ENCODE measurements at regions not wholly inside any gene's neighbourhood (a gene's known extent, or its start where the extent isn't known, plus 50 kb on each side); places are given as distances from the start of the nearest gene placed in this dataset.

DNA sequence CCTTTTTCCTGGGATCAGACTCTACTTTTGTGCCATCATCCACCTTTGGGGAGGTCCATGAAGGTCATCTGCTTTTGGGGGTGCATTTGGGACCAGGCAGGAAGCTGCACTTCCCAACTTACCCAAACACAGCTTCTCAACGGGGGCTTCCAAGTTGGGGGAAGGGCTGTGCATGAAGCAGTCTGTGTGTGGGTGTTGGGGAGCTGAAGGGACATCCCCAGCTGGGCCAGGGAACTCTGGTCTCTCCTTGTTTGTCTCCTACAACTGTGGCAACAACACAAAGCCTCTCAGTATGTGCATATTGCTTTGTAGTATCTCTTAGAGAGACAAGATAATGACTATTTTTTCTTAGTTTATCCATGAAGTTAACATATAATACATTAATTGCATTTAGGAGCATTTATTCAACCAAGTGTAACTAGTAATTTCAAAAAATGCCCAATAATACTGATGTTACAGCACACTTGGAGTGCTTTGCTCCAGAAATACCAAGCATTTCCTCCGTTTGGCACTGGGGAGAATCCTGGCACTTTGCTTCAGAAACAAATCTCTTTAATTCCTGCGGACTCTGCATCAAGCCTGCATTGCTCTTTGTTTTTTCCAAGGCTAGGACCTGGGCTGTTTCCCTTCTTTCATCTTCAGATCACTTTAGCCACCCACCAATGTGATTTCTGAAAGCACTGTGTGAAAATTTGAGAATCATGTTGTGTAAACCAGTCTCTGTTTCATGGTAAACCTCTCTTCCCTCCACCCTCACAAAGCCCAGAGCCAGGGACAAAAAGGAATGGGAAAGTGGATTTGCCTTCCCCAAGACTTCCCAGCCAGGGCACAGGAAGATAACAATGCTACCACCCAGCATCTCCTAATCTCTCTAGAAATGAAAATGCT lies 126.2 kb upstream of the PFN2 start:
- Histone ChIP-seq H3K4me1 (ENCODE audit: control insufficient read depth in 1 of 2, insufficient read depth in 2 of 2, low read length in 2 of 2) (peaks cover 0 to 7% of the 10 kb centered on the region in 2 donors), H3K27ac (ENCODE audit: low read length) (no peak overlapping the region), H3K9me3 (ENCODE audit: control insufficient read depth in 1 of 2, low read length in 2 of 2) (peaks cover 0 to 3% of the 10 kb centered on the region in 2 donors), H3K36me3 (ENCODE audit: control insufficient read depth in 1 of 2, insufficient read depth in 2 of 2, low read length in 2 of 2) (no peaks in the 10 kb centered on the region), H3K27me3 (ENCODE audit: low read depth, low read length) (no peaks in the 10 kb centered on the region), H3K4me3 (ENCODE audit: low read depth in 1 of 2, low read length in 2 of 2) (no peak overlapping the region)

- no peaks in the 10 kb centered on the region for H3K36me3 ChIP-seq (ENCODE audit: control insufficient read depth in 1 of 2, insufficient read depth in 2 of 2, low read length in 2 of 2)
- H3K27ac ChIP-seq (ENCODE audit: low read length) = no peak overlapping the region
- H3K4me1 ChIP-seq (ENCODE audit: control insufficient read depth in 1 of 2, insufficient read depth in 2 of 2, low read length in 2 of 2) = peaks cover 0 to 7% of the 10 kb centered on the region in 2 donors
- H3K4me3 ChIP-seq (ENCODE audit: low read depth in 1 of 2, low read length in 2 of 2) = no peak overlapping the region
- no peaks in the 10 kb centered on the region for H3K9me3 ChIP-seq (ENCODE audit: control insufficient read depth in 1 of 2, low read length in 2 of 2)
- H3K27me3 ChIP-seq (ENCODE audit: low read depth, low read length) = no peaks in the 10 kb centered on the region
These were observed 123.6 kb upstream of the PFN2 start for GRCh38 chr3:150094150-150094933.

DNA sequence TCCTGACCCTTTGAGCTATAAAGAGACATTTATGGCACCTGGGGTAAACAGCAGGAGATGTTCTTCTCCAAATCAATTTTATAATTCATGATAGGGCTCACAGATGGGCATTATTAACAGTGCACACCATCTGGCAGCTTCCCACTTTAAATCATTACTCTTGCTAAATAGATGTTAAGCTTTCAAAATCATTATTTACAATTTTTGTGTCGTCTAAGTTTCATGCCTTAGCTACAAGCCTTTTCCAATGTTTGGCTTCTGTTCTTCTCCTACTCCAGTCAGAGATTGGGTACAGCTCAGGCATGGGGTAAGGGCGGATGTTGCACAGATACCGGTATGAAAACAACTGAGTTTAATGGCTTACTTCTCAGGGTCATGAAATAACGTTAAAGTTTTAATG lies 120.9 kb upstream of the PFN2 start:
- no peak overlapping the region for H3K4me3 ChIP-seq (ENCODE audit: low read depth in 1 of 2, low read length in 2 of 2)
- H3K9me3 ChIP-seq (ENCODE audit: control insufficient read depth in 1 of 2, low read length in 2 of 2) = no peaks in the 10 kb centered on the region
- H3K36me3 ChIP-seq (ENCODE audit: control insufficient read depth in 1 of 2, insufficient read depth in 2 of 2, low read length in 2 of 2) = no peaks in the 10 kb centered on the region
- H3K27me3 ChIP-seq (ENCODE audit: low read depth, low read length) = no peaks in the 10 kb centered on the region
- no peak overlapping the region for H3K27ac ChIP-seq (ENCODE audit: low read length)
- peaks cover 0 to 2% of the 10 kb centered on the region in 2 donors for H3K4me1 ChIP-seq (ENCODE audit: control insufficient read depth in 1 of 2, insufficient read depth in 2 of 2, low read length in 2 of 2)

GRCh38 chr3:150090877-150091276 lies 120.2 kb upstream of the PFN2 start:
- Histone ChIP-seq H3K4me1 (ENCODE audit: control insufficient read depth in 1 of 2, insufficient read depth in 2 of 2, low read length in 2 of 2) (no peaks in the 10 kb centered on the region), H3K9me3 (ENCODE audit: control insufficient read depth in 1 of 2, low read length in 2 of 2) (no peaks in the 10 kb centered on the region), H3K36me3 (ENCODE audit: control insufficient read depth in 1 of 2, insufficient read depth in 2 of 2, low read length in 2 of 2) (no peaks in the 10 kb centered on the region), H3K4me3 (ENCODE audit: low read depth in 1 of 2, low read length in 2 of 2) (no peak overlapping the region), H3K27me3 (ENCODE audit: low read depth, low read length) (no peaks in the 10 kb centered on the region), H3K27ac (ENCODE audit: low read length) (no peak overlapping the region)

- H3K27me3 ChIP-seq (ENCODE audit: low read depth, low read length) = no peaks in the 10 kb centered on the region
- H3K27ac ChIP-seq (ENCODE audit: low read length) = no peak overlapping the region
- no peaks in the 10 kb centered on the region for H3K4me1 ChIP-seq (ENCODE audit: control insufficient read depth in 1 of 2, insufficient read depth in 2 of 2, low read length in 2 of 2)
- no peaks in the 10 kb centered on the region for H3K9me3 ChIP-seq (ENCODE audit: control insufficient read depth in 1 of 2, low read length in 2 of 2)
- H3K4me3 ChIP-seq (ENCODE audit: low read depth in 1 of 2, low read length in 2 of 2) = no peak overlapping the region
- no peaks in the 10 kb centered on the region for H3K36me3 ChIP-seq (ENCODE audit: control insufficient read depth in 1 of 2, insufficient read depth in 2 of 2, low read length in 2 of 2)
These were observed 119.3 kb upstream of the PFN2 start for GRCh38 chr3:150090006-150090405.

GRCh38 chr3:150084128-150084527 lies 113.4 kb upstream of the PFN2 start:
- no peaks in the 10 kb centered on the region for H3K9me3 ChIP-seq (ENCODE audit: control insufficient read depth in 1 of 2, low read length in 2 of 2)
- peaks cover 0 to 9% of the 10 kb centered on the region in 2 donors for H3K4me1 ChIP-seq (ENCODE audit: control insufficient read depth in 1 of 2, insufficient read depth in 2 of 2, low read length in 2 of 2)
- no peak overlapping the region for H3K27ac ChIP-seq (ENCODE audit: low read length)
- H3K27me3 ChIP-seq (ENCODE audit: low read depth, low read length) = no peaks in the 10 kb centered on the region
- H3K36me3 ChIP-seq (ENCODE audit: control insufficient read depth in 1 of 2, insufficient read depth in 2 of 2, low read length in 2 of 2) = no peaks in the 10 kb centered on the region
- H3K4me3 ChIP-seq (ENCODE audit: low read depth in 1 of 2, low read length in 2 of 2) = no peak overlapping the region

DNA sequence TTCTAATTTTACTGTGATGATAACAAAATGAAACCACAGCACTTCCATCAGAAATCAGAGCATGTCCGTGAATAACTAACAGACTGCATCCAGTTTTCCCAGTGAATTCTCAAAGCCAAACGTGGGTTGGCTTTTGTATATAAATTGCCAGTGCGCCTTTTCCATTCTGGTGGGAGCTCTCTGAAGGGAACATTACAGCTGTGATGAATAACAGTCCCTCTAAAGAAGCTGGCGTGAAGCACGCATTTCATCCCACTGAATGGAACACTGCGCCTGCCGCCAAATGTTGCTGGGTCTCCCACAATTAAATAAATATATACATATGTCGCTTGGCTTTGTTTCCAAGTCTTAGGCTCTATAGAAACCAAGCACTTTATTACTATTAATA lies 113.0 kb upstream of the PFN2 start:
- H3K27ac ChIP-seq (ENCODE audit: low read length) = peak overlapping the region; percentile 31
- H3K4me3 ChIP-seq (ENCODE audit: low read depth in 1 of 2, low read length in 2 of 2) = peak overlapping the region; percentile 45 to 49
- peaks cover 0 to 12% of the 10 kb centered on the region in 2 donors for H3K4me1 ChIP-seq (ENCODE audit: control insufficient read depth in 1 of 2, insufficient read depth in 2 of 2, low read length in 2 of 2)
- H3K27me3 ChIP-seq (ENCODE audit: low read depth, low read length) = no peaks in the 10 kb centered on the region
- no peaks in the 10 kb centered on the region for H3K9me3 ChIP-seq (ENCODE audit: control insufficient read depth in 1 of 2, low read length in 2 of 2)
- H3K36me3 ChIP-seq (ENCODE audit: control insufficient read depth in 1 of 2, insufficient read depth in 2 of 2, low read length in 2 of 2) = no peaks in the 10 kb centered on the region

DNA sequence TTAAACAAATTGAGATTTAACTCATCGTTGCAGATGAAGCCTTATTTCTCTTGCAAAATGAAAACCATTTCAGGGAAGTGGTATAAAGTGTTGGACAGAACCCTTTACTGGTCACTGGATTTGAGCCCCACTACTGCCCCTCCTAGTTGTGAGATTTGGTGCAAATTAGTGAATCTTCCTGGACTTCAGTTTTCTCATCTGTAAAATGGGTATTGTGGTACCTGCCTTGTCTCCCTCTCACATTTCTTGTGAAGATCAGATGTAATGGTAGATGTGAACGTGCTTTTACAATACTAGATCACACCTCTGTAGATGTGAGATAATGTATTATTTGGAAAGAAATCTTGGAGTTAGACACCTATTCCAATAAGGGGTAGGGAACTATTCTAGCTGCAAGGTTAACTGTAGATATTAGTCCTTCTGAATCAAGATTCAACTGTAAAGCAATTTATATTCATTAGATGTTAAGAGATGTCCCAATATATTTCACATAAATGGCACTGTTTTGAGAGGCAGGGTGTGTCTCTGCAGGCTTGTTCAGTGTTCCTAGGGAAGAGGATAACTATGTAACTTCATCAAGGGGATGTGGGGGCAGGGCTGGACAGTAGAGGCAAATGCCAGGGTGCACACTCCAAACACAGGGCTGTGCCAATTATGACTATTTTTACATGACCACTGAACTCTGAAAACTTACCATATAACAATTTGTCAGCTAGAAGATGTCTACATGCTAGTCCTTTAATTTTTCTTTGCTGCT lies 112.4 kb upstream of the PFN2 start:
- H3K9me3 ChIP-seq (ENCODE audit: control insufficient read depth in 1 of 2, low read length in 2 of 2) = no peaks in the 10 kb centered on the region
- H3K27me3 ChIP-seq (ENCODE audit: low read depth, low read length) = no peaks in the 10 kb centered on the region
- peaks cover 0 to 17% of the 10 kb centered on the region in 2 donors for H3K4me1 ChIP-seq (ENCODE audit: control insufficient read depth in 1 of 2, insufficient read depth in 2 of 2, low read length in 2 of 2)
- H3K36me3 ChIP-seq (ENCODE audit: control insufficient read depth in 1 of 2, insufficient read depth in 2 of 2, low read length in 2 of 2) = no peaks in the 10 kb centered on the region
- H3K27ac ChIP-seq (ENCODE audit: low read length) = peak overlapping the region; percentile 31
- peak overlapping the region; percentile 45 to 49 for H3K4me3 ChIP-seq (ENCODE audit: low read depth in 1 of 2, low read length in 2 of 2)

GRCh38 chr3:150081084-150081483 lies 110.4 kb upstream of the PFN2 start:
- H3K27me3 ChIP-seq (ENCODE audit: low read depth, low read length) = no peaks in the 10 kb centered on the region
- no peak overlapping the region for H3K4me3 ChIP-seq (ENCODE audit: low read depth in 1 of 2, low read length in 2 of 2)
- no peak overlapping the region for H3K27ac ChIP-seq (ENCODE audit: low read length)
- H3K4me1 ChIP-seq (ENCODE audit: control insufficient read depth in 1 of 2, insufficient read depth in 2 of 2, low read length in 2 of 2) = peaks cover 0 to 17% of the 10 kb centered on the region in 2 donors
- H3K9me3 ChIP-seq (ENCODE audit: control insufficient read depth in 1 of 2, low read length in 2 of 2) = peaks cover 0 to 4% of the 10 kb centered on the region in 2 donors
- H3K36me3 ChIP-seq (ENCODE audit: control insufficient read depth in 1 of 2, insufficient read depth in 2 of 2, low read length in 2 of 2) = no peaks in the 10 kb centered on the region

DNA sequence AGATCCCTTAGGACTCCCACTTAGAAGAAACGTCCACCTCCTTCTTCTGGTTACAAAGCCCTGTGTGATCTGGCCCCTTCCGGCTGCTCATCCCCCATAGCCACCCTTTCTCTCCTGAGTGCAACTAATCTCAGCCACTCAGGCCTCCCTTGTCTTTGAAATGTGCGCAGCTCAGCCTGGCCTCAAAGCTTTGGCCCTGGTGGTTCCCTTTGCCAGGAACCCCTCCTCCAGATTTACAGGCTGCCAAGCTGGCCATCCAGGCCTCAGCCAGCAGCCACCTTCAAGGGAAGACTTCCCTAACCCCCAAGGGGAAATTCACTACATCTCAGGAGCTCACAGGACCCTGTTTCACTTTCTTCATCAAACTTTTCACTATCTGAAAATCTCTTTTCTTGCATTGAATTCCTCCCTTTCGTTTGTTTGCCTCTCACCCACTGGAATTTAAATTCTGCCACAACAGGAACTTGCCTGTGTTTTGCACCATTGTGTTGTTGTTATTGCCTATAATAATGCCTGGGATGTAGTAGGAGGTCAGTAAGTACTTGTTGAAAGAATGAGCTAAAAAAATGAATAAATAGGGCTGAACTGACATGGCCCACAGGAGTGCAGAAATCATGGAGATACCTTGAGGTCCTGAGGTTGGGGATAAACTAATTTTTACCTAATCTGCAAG lies 109.5 kb upstream of the PFN2 start:
- Histone ChIP-seq H3K27ac (ENCODE audit: low read length) (peak overlapping the region; percentile 37), H3K4me3 (ENCODE audit: low read depth in 1 of 2, low read length in 2 of 2) (no peak overlapping the region), H3K4me1 (ENCODE audit: control insufficient read depth in 1 of 2, insufficient read depth in 2 of 2, low read length in 2 of 2) (peaks cover 0 to 17% of the 10 kb centered on the region in 2 donors), H3K9me3 (ENCODE audit: control insufficient read depth in 1 of 2, low read length in 2 of 2) (peaks cover 0 to 5% of the 10 kb centered on the region in 2 donors), H3K36me3 (ENCODE audit: control insufficient read depth in 1 of 2, insufficient read depth in 2 of 2, low read length in 2 of 2) (no peaks in the 10 kb centered on the region), H3K27me3 (ENCODE audit: low read depth, low read length) (no peaks in the 10 kb centered on the region)

All from muscle layer of duodenum (tissue), 2 donors.